ENCODE measurements at regions not wholly inside any gene's neighbourhood (a gene's known extent, or its start where the extent isn't known, plus 50 kb on each side); places are given as distances from the start of the nearest gene placed in this dataset.

- TF ChIP-seq CTCF (conservative IDR thresholded peaks at IDR 0.05 in 1 of 2, IDR thresholded peaks at IDR 0.05 in 1 of 2; ENCODE audit: extremely low read depth in 1 of 2, insufficient read depth in 1 of 2, low read depth in 1 of 2, low read length in 2 of 2) (no peak), EZH2 (IDR thresholded peaks at IDR 0.05; ENCODE audit: borderline replicate concordance, low read length) (no peak)
Observed at GRCh38 chr2:120830096-120830830, 94.6 kb downstream of the GLI2 start.

All from mammary epithelial cell (primary cell).